SK-N-SH treated with all-trans-retinoic acid at 6 μM for 48 hours (cell line): ENCODE measurements at regions not wholly inside any gene's neighbourhood (a gene's known extent, or its start where the extent isn't known, plus 50 kb on each side); places are given as distances from the start of the nearest gene placed in this dataset.

Experiments
- ATAC-seq: fragments of 200-7000 bp; cut with Tn5 transposase; 3 replicates; pipeline ENCODE4 v1.9.1; 2020; ENCODE audit warnings: mild to moderate bottlenecking, moderate library complexity
- ARNTL ChIP-seq: fragments of 450-650 bp; formaldehyde crosslinking; IDR thresholded peaks from 2 replicates; pipeline ENCODE4 v1.5.0; 2020; ENCODE audit warnings: low read depth, mild to moderate bottlenecking, moderate library complexity, borderline replicate concordance
- BACH2 ChIP-seq: fragments of 250-450 bp; sonication (Bioruptor Pico); IDR thresholded peaks from 2 replicates; pipeline ENCODE4 v1.9.0; 2021; ENCODE audit warnings: mild to moderate bottlenecking, borderline replicate concordance
- CSDC2 ChIP-seq: fragments of 250-450 bp; sonication (Bioruptor Pico); IDR thresholded peaks from 2 replicates; pipeline ENCODE4 v1.5.0; 2020; ENCODE audit warnings: mild to moderate bottlenecking, moderate library complexity
- ESRRG ChIP-seq: fragments of 250-450 bp; sonication (Bioruptor Pico); IDR thresholded peaks from 2 replicates; pipeline ENCODE4 v1.6.1; 2021; ENCODE audit warnings: mild to moderate bottlenecking
- GLIS3 ChIP-seq: fragments of 250-450 bp; sonication (Bioruptor Pico); IDR thresholded peaks from 2 replicates; pipeline ENCODE4 v1.5.0; 2020; ENCODE audit warnings: mild to moderate bottlenecking, moderate library complexity
- OSR1 ChIP-seq: fragments of 250-450 bp; sonication (Bioruptor Pico); IDR thresholded peaks from 2 replicates; pipeline ENCODE4 v1.8.0; 2022; ENCODE audit warnings: moderate library complexity, mild to moderate bottlenecking, inconsistent platforms
- PPARA ChIP-seq: fragments of 250-450 bp; sonication (Bioruptor Pico); IDR thresholded peaks from 2 replicates; pipeline ENCODE4 v1.5.0; 2020; ENCODE audit warnings: mild to moderate bottlenecking, borderline replicate concordance
- RARB ChIP-seq: fragments of 250-450 bp; sonication (Bioruptor Pico); IDR thresholded peaks from 2 replicates; pipeline ENCODE4 v1.8.0; 2021; ENCODE audit warnings: mild to moderate bottlenecking, moderate library complexity
- SNAI2 ChIP-seq: fragments of 250-450 bp; sonication (Bioruptor Pico); IDR thresholded peaks from 2 replicates; pipeline ENCODE4 v1.5.0; 2020; ENCODE audit warnings: mild to moderate bottlenecking, moderate library complexity
- TCF4 ChIP-seq: fragments of 250-450 bp; sonication (Bioruptor Pico); IDR thresholded peaks from 2 replicates; pipeline ENCODE4 v1.8.0; 2021; ENCODE audit warnings: mild to moderate bottlenecking, moderate library complexity, borderline replicate concordance
- TOX ChIP-seq: fragments of 250-450 bp; sonication (Bioruptor Pico); IDR thresholded peaks from 2 replicates; pipeline ENCODE4 v1.8.0; 2021; ENCODE audit warnings: mild to moderate bottlenecking, moderate library complexity, borderline replicate concordance
- ZC3H10 ChIP-seq: fragments of 250-450 bp; sonication (Bioruptor Pico); IDR thresholded peaks from 2 replicates; pipeline ENCODE4 v1.5.1; 2021; ENCODE audit warnings: mild to moderate bottlenecking, moderate library complexity
- ZFP3 ChIP-seq: fragments of 250-450 bp; sonication (Bioruptor Pico); IDR thresholded peaks from 2 replicates; pipeline ENCODE4 v1.5.0; 2020; ENCODE audit warnings: mild to moderate bottlenecking, moderate library complexity
- ZFP30 ChIP-seq: fragments of 450-650 bp; formaldehyde crosslinking; IDR thresholded peaks from 2 replicates; pipeline ENCODE4 v1.5.0; 2022; ENCODE audit warnings: mild to moderate bottlenecking, moderate library complexity
- ZNF565 ChIP-seq: fragments of 450-650 bp; formaldehyde crosslinking; conservative IDR thresholded peaks from 2 replicates; pipeline ENCODE4 v1.5.0; 2020; ENCODE audit warnings: low read depth, mild to moderate bottlenecking, moderate library complexity
- ZNF70 ChIP-seq: fragments of 450-650 bp; formaldehyde crosslinking; IDR thresholded peaks from 2 replicates; pipeline ENCODE4 v1.5.0; 2020; ENCODE audit warnings: mild to moderate bottlenecking, moderate library complexity
- TF ChIP-seq, protein P1 (sequence below): fragments of 250-450 bp; sonication (Bioruptor Pico); IDR thresholded peaks from 2 replicates; pipeline ENCODE4 v1.5.1; 2021; ENCODE audit warnings: mild to moderate bottlenecking, moderate library complexity
- TF ChIP-seq, protein P2 (sequence below): fragments of 250-450 bp; sonication (Bioruptor Pico); IDR thresholded peaks from 2 replicates; pipeline ENCODE4 v1.8.0; 2020; ENCODE audit warnings: mild to moderate bottlenecking, moderate library complexity, borderline replicate concordance
- TF ChIP-seq, protein P3 (sequence below): fragments of 250-450 bp; sonication (Bioruptor Pico); IDR thresholded peaks from 2 replicates; pipeline ENCODE4 v1.5.1; 2020; ENCODE audit warnings: low read depth, mild to moderate bottlenecking, moderate library complexity
- TF ChIP-seq, protein P4 (sequence below): fragments of 250-450 bp; sonication (Bioruptor Pico); IDR thresholded peaks from 2 replicates; pipeline ENCODE4 v1.8.0; 2021; ENCODE audit warnings: low read depth, mild to moderate bottlenecking, moderate library complexity, borderline replicate concordance
- TF ChIP-seq, protein P5 (sequence below): fragments of 250-450 bp; sonication (Bioruptor Pico); IDR thresholded peaks from 2 replicates; pipeline ENCODE4 v1.5.0; 2020; ENCODE audit warnings: mild to moderate bottlenecking, moderate library complexity

DNA sequence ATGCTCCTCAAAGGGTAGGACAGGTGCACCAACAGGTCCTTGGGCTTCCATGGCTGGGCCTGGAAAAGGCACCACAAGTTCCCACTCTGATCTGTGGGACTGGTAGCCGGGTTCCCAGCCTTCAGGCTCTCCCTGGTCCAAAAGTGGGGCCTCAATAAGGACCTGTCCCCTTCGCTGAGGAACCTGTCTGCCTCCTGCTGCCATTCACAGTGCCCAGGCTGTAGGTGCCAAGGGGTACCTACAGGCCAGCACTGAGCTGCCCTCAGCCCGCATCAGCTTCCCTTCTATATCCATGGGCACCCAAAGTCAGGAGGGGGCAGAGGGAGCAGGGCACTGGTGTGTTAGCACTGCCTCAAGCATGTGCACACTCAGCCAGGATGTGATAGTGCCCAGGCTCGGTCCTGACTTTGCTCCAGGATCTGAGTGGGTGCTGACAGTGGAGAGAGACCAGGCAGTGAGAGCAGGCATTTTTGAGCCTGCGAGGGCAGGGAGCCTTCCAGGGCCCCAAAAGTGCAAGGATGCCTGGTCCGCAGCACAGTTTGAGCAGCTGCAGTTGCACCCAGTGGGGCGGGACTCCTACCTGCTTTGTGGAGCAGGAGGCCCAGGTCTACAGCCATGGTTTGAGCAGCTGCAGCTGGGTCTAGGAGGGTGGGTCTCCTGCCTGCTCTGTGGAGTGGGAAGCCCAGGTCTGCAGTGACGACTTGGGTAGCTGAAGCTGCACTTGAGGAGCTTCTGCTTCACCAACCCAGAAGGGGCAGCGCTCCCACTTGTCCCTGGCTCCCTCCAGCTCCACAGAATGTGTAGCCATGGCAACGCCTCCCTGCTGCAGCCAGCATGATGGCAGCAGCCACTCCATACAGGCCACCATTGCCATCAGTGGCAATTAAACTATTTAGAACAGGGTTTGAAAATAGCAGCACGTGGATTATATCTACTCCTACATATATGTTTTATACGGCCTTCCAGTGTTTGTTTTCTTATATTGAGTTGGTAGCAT lies 376.4 kb downstream of the KCTD8 start:
- no peak for ATAC-seq
- TF ChIP-seq, protein P1, sequence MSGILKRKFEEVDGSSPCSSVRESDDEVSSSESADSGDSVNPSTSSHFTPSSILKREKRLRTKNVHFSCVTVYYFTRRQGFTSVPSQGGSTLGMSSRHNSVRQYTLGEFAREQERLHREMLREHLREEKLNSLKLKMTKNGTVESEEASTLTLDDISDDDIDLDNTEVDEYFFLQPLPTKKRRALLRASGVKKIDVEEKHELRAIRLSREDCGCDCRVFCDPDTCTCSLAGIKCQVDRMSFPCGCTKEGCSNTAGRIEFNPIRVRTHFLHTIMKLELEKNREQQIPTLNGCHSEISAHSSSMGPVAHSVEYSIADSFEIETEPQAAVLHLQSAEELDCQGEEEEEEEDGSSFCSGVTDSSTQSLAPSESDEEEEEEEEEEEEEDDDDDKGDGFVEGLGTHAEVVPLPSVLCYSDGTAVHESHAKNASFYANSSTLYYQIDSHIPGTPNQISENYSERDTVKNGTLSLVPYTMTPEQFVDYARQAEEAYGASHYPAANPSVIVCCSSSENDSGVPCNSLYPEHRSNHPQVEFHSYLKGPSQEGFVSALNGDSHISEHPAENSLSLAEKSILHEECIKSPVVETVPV (CRISPR knock-in tag), result no peak
- no peak for TF ChIP-seq BACH2 (CRISPR knock-in tag)
- no peak for TF ChIP-seq GLIS3 (CRISPR knock-in tag)
- TF ChIP-seq RARB (CRISPR knock-in tag), result no peak
- no peak for TF ChIP-seq ZNF70
- TF ChIP-seq ESRRG (CRISPR knock-in tag), result no peak
- TF ChIP-seq ZNF565, result no peak
- no peak for TF ChIP-seq OSR1 (CRISPR knock-in tag)
- no peak for TF ChIP-seq SNAI2 (CRISPR knock-in tag)
- no peak for TF ChIP-seq ZFP3 (CRISPR knock-in tag)
- TF ChIP-seq, protein P2, sequence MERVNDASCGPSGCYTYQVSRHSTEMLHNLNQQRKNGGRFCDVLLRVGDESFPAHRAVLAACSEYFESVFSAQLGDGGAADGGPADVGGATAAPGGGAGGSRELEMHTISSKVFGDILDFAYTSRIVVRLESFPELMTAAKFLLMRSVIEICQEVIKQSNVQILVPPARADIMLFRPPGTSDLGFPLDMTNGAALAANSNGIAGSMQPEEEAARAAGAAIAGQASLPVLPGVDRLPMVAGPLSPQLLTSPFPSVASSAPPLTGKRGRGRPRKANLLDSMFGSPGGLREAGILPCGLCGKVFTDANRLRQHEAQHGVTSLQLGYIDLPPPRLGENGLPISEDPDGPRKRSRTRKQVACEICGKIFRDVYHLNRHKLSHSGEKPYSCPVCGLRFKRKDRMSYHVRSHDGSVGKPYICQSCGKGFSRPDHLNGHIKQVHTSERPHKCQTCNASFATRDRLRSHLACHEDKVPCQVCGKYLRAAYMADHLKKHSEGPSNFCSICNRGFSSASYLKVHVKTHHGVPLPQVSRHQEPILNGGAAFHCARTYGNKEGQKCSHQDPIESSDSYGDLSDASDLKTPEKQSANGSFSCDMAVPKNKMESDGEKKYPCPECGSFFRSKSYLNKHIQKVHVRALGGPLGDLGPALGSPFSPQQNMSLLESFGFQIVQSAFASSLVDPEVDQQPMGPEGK (CRISPR knock-in tag), result no peak
- no peak for TF ChIP-seq TOX (CRISPR knock-in tag)
- TF ChIP-seq, protein P3, sequence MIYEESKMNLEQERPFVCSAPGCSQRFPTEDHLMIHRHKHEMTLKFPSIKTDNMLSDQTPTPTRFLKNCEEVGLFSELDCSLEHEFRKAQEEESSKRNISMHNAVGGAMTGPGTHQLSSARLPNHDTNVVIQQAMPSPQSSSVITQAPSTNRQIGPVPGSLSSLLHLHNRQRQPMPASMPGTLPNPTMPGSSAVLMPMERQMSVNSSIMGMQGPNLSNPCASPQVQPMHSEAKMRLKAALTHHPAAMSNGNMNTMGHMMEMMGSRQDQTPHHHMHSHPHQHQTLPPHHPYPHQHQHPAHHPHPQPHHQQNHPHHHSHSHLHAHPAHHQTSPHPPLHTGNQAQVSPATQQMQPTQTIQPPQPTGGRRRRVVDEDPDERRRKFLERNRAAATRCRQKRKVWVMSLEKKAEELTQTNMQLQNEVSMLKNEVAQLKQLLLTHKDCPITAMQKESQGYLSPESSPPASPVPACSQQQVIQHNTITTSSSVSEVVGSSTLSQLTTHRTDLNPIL (CRISPR knock-in tag), result no peak
- no peak for TF ChIP-seq PPARA
- no peak for TF ChIP-seq CSDC2
- no peak for TF ChIP-seq ZFP30 (CRISPR knock-in tag)
- TF ChIP-seq, protein P4, sequence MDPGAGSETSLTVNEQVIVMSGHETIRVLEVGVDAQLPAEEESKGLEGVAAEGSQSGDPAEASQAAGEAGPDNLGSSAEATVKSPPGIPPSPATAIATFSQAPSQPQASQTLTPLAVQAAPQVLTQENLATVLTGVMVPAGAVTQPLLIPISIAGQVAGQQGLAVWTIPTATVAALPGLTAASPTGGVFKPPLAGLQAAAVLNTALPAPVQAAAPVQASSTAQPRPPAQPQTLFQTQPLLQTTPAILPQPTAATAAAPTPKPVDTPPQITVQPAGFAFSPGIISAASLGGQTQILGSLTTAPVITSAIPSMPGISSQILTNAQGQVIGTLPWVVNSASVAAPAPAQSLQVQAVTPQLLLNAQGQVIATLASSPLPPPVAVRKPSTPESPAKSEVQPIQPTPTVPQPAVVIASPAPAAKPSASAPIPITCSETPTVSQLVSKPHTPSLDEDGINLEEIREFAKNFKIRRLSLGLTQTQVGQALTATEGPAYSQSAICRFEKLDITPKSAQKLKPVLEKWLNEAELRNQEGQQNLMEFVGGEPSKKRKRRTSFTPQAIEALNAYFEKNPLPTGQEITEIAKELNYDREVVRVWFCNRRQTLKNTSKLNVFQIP (CRISPR knock-in tag), result no peak

DNA sequence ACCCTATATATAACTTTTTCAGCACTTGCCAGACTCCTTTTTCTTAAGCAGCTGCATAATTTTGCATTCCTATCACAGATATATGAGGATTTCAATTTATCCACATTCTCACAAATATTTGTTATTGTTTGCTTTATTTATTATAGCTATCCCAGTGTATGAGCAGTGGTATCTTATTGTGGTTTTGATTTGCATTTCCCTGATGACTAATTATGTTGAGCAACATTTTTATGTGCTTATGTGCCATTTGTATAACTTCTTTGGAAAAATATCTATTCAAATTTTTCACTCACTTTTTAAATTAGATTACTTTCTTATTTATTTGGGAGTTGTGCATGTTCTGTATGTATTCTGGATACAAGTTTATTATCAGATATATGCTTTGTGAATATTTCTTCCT lies 361.9 kb downstream of the KCTD8 start:
- no peak for ATAC-seq
- TF ChIP-seq ARNTL (CRISPR knock-in tag), result no peak
- no peak for TF ChIP-seq ZNF70
- TF ChIP-seq, protein P4 (CRISPR knock-in tag), result no peak
- TF ChIP-seq GLIS3 (CRISPR knock-in tag), result no peak
- no peak for TF ChIP-seq BACH2 (CRISPR knock-in tag)
- TF ChIP-seq ZC3H10, result no peak
- TF ChIP-seq TCF4 (CRISPR knock-in tag), result no peak
- TF ChIP-seq, protein P5, sequence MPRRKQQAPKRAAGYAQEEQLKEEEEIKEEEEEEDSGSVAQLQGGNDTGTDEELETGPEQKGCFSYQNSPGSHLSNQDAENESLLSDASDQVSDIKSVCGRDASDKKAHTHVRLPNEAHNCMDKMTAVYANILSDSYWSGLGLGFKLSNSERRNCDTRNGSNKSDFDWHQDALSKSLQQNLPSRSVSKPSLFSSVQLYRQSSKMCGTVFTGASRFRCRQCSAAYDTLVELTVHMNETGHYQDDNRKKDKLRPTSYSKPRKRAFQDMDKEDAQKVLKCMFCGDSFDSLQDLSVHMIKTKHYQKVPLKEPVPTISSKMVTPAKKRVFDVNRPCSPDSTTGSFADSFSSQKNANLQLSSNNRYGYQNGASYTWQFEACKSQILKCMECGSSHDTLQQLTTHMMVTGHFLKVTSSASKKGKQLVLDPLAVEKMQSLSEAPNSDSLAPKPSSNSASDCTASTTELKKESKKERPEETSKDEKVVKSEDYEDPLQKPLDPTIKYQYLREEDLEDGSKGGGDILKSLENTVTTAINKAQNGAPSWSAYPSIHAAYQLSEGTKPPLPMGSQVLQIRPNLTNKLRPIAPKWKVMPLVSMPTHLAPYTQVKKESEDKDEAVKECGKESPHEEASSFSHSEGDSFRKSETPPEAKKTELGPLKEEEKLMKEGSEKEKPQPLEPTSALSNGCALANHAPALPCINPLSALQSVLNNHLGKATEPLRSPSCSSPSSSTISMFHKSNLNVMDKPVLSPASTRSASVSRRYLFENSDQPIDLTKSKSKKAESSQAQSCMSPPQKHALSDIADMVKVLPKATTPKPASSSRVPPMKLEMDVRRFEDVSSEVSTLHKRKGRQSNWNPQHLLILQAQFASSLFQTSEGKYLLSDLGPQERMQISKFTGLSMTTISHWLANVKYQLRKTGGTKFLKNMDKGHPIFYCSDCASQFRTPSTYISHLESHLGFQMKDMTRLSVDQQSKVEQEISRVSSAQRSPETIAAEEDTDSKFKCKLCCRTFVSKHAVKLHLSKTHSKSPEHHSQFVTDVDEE (CRISPR knock-in tag), result no peak
- TF ChIP-seq, protein P2 (CRISPR knock-in tag), result no peak
